Retinal pigment epithelial cell (primary cell): ENCODE measurements at regions not wholly inside any gene's neighbourhood (a gene's known extent, or its start where the extent isn't known, plus 50 kb on each side); places are given as distances from the start of the nearest gene placed in this dataset.
"Not testable (repeated sequence)": the region's sequence is repeated elsewhere in the genome, so short reads cannot be mapped to it uniquely, and the experiment has no call there.

Source experiments
- DNase-seq: peaks from one replicate; pipeline ENCODE4 v3.0.0-alpha.2; 2010; ENCODE audit warnings: low read depth
- H3K4me3 ChIP-seq: 2 replicates; pipeline ENCODE4 v1.5.1; 2011; ENCODE audit warnings: mild to moderate bottlenecking, low read length, control low read depth, moderate library complexity
- TF ChIP-seq, protein P1 (sequence below): conservative IDR thresholded peaks from 2 replicates; pipeline ENCODE4 v1.5.1; 2011; ENCODE audit warnings: low read depth, low read length, control low read depth, inconsistent platforms

DNA sequence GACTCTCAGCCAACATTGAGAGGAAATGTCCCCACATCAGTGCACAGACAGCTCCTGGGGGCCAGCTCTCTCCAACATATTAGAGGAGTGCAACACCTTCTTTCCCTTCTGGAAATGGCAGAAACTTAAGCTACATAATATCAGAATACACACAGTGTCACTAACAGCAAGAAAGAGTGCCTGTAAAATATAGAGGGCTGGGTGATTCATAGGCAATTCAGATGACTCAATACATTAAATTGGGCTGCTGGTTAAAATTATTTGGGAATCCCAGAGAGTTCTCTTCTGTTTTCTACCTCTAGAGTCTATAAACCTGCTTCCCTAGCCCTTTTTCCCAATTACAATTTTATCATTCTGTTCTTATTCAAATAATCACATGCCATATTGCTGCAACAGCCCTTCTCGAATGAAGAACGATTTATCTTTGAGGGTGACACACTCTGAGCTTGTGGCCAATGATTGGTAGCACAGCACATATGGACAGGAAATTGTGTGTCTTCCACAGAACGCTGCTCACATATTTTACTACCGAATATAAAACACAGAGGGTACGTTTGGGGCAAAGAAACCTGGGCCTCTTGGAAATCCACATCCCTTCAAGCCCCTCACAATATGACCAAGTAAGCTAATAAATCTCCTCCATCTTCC is 381.2 kb downstream of the MBD2 start:
- no peak for DNase-seq
- no peak overlapping the region for H3K4me3 ChIP-seq
- TF ChIP-seq, protein P1, sequence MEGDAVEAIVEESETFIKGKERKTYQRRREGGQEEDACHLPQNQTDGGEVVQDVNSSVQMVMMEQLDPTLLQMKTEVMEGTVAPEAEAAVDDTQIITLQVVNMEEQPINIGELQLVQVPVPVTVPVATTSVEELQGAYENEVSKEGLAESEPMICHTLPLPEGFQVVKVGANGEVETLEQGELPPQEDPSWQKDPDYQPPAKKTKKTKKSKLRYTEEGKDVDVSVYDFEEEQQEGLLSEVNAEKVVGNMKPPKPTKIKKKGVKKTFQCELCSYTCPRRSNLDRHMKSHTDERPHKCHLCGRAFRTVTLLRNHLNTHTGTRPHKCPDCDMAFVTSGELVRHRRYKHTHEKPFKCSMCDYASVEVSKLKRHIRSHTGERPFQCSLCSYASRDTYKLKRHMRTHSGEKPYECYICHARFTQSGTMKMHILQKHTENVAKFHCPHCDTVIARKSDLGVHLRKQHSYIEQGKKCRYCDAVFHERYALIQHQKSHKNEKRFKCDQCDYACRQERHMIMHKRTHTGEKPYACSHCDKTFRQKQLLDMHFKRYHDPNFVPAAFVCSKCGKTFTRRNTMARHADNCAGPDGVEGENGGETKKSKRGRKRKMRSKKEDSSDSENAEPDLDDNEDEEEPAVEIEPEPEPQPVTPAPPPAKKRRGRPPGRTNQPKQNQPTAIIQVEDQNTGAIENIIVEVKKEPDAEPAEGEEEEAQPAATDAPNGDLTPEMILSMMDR: no peak

DNA sequence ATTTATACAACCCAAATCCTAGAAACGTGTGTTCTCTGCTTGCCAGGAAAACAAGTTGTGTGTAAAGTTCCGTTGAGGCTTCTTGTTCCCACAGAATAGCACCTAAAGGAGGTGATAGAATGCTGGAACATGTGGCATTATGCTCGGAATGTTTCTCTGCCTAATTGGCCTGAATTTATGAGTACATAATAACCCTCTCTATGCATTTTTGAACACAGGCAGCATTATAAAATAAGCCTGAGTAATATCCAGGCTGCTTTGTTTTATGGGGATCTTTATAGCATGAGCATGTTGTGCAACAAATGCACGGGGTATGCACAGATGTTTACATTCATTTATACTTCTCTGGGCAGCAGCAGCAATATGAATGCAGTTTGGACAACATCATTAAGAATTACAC is 385.7 kb downstream of the MBD2 start:
- H3K4me3 ChIP-seq: no peak overlapping the region
- DNase-seq: no peak
- TF ChIP-seq, protein P1: no peak

DNA sequence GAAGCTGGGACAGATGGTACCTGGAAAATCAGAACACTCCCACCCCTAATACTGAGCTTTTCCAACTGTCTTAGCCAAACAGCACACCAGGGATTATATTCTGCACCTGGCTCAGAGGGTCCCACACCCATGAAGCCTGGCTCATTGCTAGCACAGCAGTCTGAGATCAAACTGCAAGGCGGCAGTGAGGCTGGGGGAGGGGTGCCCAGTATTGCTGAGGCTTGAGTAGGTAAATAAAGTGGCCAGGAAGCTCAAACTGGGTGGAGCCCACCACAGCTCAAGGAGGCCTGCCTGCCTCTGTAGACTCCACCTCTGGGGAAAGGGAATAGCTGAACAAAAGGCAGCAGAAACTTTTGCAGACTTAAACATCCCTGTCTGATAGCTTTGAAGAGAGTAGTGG is 403.3 kb downstream of the MBD2 start:
- not testable (repeated sequence) for H3K4me3 ChIP-seq, DNase-seq

DNA sequence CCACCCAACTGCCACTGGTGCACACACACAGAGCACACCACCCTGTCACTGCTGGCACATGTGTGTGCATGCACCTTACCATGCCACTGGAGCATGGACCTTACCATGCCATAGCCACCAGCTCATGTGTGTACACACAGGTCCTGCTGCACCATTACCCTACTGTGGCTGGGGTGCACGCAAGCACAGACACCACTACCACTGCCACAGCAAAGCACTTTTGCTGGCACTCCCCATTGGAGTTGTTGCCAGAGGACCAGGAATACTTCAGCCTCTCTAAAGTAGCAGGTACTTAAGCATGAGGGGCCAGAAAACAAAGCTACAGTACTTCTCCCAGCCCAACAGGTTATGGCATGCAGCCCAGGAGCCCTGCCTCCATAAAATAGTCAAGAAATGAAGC is 404.8 kb downstream of the MBD2 start:
- DNase-seq: no peak
- no peak overlapping the region for H3K4me3 ChIP-seq
- TF ChIP-seq, protein P1: no peak

DNA sequence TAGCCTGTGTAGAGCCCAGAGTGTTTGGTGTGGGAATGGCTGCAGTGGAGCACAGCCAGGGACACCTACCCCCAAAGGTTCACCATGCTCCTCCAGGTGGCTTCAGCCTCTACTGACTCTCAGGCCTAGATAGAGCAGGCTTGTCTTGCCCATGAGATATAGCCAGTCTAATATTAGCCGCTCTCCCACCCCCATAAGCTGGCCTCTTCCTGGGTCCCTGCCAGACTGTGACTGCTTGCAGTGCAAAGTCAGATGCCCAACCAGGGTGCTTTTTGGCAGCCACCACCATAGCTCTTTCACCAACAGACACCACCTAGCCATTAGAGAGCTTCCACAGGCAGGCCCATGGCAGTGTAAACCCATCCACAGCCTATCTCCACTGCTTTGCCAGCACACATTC is 405.3 kb downstream of the MBD2 start:
- no peak for DNase-seq
- TF ChIP-seq, protein P1: no peak
- H3K4me3 ChIP-seq: no peak overlapping the region

DNA sequence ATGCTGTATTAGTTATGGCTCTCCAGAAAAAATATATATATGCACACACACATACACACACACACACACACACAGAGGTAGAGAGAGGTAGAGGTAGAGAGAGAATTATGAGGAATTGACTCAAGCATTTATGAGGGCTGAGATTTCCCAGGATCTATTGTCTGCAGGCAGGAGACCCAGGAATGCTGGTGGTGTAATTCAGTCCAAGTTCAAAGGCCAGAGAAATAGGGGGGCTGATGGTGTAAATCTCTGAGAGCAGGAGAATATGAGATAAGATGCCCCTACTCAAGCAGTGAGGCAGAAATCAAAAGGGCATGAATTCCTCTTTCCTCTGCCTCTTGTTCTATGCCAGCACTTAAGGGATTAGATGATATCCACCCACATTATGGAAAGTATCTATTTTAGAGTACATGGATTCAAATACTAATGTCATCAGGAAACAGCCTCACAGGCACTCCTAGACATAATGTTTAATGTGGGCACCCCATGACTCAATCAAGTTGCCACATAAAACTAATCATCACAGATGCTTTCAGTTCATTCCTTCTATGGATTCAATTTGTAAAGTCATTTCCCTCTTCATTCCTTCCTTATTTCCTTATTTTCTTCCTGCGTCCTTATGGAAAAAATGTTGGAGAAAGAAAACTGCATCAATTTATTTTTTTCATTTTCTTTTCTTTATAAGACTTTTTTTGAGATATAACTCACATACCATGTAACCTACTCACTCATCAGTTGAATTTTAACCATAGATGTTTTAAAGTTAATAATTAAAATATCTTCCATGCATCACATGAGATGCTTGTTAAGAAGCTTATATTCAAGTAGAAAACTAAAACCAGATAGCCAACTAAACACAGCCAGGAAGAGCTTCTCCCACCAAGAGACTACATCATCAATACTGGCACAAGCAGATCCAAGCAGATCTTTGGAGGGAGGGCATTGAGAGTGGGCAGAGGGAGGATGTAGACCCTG is 406.2 kb downstream of the MBD2 start:
- DNase-seq: no peak
- no peak overlapping the region for H3K4me3 ChIP-seq
- TF ChIP-seq, protein P1: no peak

DNA sequence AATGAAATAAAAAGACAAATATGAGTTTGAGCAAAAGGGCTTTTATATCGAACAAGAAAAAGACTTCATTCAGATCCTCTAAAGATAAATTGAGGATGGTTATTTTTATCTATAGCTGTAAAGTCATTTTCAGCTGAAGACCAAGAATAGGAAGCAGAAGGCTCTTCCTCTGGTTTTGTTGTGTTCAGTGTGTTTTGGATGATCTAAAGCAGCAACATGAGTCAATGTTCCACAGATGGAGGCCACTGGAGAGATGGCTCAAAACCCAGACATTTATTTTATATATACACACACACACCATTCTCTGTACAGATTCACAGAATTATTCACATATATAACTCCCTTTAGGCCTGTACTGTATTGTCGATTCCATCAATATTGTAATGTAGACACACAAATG is 424.3 kb downstream of the MBD2 start:
- TF ChIP-seq, protein P1: no peak
- no peak overlapping the region for H3K4me3 ChIP-seq
- no peak for DNase-seq
